ENCODE measurements at regions not wholly inside any gene's neighbourhood (a gene's known extent, or its start where the extent isn't known, plus 50 kb on each side); places are given as distances from the start of the nearest gene placed in this dataset.

DNA sequence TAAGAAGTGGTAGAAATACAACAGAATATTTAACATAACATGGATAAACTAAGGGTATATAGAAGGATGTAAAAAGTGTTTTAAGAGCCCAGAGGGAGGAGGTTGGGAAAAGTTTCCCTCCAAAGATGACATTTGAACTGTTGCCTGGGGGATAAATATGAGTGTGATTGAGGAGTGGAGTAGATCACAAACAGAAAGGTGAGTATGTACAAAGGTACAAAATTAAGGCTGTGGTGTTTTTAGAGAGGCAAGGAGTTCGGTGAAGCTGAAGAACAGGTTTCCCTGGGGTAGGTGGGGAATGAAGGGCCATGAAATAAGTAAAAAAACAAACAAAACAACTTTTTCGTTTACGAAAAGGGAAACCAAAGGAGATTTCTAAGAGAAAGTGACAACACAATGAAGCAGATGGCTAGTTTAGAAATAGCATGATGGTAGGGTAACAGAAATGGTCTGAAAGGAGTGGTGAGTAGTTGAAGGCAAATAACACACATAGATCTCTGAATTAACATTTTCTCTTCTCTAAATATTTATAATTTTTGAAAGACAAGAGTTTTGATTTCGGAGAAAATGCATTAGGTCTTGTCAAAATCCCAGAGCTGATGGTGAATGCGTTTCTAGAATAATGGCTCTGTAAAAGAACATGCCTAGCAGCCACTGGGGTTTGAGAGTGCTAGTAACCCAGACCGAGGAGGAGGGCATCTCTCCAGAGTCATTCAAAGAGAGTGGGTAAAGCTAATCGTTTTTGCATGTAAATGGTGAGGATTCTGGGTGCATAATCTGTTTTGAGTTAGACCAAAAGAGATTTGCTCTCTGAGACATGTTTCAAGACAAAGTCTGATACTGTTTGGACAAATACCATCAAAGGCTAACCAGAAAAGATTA lies 240.4 kb upstream of the DCN start:
- DNase-seq, result no peak

- DNase-seq, result no peak
Measured at GRCh38 chr12:91422127-91422526, 239.5 kb upstream of the DCN start.

DNA sequence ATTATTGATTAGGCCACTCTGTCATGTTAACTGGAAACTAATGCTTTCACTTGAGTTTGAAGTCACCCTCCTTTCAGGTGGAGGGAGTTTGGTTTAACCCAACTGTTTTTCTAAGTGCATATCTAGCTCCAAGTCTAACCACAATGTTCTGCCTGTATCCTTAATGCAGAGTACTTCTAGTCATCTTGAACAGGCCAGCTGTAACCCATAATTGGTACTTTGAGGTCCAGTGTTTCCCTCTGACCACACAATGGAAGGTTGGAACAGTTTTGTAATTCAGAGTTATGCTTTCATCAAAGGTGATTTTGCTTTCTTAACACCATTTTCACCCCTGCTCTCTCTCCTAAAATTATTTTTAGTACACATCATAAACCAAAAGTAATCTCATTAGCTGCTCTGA lies 237.2 kb upstream of the DCN start:
- DNase-seq, result no peak

DNA sequence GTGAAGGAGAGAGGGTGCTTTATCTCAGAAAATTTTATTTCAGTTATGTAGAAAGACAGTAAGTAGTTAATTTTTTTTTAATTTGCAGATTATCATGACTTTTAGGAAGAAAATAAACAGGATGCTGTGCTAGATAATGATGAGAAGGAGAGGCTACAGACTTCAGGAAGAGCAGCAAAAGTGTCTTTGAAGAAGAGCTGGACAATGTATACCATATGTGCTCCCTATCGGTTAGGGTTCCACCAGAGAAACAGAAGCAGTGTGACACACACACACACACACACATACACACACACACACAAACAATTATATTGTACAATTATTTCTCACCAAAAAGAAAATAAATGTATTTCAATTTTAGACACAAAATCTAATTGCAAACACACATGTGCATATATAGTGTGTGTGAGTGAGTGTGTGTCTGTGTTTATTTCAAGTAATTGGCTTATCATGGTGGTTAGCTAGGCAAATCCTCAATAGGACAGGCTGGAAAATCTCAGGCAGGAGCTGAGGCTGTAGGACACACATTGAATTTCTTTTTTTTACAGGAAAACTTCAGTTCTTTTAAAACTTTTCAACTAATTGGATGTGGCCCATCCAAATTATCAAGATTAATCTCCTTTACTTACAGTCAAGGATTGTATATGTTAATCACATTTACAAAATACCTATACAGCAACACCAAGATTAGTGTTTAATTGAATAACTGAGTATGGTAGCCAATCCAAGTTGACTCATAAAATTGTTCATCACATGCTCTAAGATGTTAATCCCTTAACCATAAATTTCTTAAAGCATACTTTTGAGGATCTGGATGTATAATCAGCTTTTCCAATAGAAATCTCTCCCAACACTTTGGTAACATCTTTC lies 235.8 kb upstream of the DCN start:
- DNase-seq, result no peak

DNA sequence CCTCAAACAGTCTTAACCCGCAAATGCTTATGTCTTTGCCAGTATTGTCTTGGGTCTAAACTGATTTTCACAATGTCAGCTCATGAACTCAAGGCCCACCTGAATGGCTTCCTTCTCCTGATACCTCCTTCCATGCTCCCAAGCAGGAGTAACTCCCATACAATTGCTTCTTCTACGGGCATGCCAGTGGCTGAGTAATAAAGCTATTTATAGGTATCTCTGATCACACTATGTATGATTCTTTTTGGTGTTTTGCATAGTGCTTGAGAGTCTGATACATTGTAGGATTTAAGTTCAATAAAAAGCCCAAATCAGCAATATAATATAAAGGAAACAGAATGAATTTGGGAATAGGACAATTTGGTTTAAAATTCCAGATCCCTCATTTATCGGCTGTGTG lies 235.0 kb upstream of the DCN start:
- DNase-seq, result no peak

GRCh38 chr12:91414636-91415035 lies 232.0 kb upstream of the DCN start:
- DNase-seq, result no peak

DNA sequence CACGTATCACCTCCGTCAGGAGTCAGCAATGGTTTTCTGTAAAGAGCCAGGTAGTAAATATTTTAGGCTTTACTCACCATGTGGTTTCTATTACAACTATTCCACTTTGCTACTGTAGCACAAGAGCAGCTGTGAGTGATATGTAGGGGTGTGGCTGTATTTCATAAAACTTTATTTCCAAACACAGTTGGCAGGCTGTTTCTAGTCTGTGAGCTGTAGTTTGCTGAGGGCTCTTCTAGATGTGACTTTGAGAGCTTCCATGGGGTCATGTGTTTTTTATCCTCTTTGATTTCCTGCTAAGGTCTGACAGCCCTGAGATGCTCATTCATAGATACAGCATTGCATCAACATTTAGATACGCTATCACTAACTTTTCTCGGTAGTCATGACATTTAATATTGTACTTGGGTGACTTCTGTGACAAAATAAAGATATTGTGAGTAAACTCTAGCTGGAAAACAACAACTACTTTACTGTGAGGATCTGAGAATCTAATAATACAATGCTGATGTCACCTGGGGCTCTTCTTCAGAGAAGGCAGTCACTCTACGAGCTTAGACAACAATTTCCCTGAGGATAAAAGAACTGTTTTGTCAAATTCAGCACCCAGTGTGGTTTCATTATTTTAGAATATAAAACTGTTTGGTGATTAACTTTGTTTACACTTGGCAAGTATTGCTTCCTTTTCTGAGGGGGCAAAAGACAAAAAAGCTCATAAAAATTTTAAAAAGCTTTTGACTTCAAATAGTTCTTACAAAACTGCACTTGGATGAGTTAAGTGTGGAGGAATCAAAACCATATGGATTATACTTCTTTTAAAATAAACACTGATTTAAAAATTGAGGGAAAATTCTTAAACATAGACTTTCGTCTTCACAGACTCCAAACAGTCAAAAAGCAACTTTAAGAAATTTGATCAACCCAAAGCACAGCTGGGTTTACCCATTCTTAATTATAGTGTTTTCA lies 231.2 kb upstream of the DCN start:
- DNase-seq, result no peak

DNA sequence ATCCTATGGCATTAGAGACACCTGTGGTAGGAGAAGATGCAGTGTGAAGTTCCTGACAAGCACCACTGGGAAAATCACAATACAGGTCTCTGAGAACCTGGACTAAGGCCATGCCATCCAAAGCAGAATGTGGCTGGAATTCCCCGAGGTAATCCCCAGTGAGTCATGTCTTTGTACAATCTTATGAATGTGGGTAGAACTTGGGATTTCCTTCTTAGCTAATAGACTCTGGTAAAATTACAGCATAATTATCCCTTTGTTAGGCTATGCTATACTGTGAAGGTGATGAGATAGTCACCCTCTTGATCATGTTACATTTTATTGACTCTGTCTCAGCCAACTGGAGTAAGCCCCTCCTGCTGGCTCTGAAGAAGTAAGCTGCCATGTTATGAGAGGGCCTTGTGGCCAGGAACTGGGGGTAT lies 224.3 kb upstream of the DCN start:
- DNase-seq, result no peak

- no peak for DNase-seq
Measured at GRCh38 chr12:91404441-91404840, 221.8 kb upstream of the DCN start.

DNA sequence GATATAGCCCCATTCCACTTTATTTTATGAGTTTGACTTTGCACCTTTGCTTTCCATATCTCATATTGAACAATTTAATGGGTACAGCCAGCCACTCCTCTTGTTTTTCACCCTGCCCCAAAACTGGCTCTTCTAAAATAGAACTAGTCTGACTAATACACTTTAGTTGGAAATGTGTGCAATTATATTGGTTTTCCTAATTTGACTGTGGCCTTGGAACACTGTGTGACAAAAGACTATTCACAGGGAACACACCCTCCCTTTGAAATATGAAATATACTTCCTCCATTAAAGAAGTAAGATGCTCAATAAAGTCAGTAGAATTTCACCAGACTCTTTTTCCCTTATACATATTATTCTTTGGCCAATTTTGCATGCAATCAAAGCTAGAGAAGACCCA lies 218.6 kb upstream of the DCN start:
- DNase-seq, result no peak

GRCh38 chr12:91400271-91400670 lies 217.7 kb upstream of the DCN start:
- DNase-seq, result no peak

DNA sequence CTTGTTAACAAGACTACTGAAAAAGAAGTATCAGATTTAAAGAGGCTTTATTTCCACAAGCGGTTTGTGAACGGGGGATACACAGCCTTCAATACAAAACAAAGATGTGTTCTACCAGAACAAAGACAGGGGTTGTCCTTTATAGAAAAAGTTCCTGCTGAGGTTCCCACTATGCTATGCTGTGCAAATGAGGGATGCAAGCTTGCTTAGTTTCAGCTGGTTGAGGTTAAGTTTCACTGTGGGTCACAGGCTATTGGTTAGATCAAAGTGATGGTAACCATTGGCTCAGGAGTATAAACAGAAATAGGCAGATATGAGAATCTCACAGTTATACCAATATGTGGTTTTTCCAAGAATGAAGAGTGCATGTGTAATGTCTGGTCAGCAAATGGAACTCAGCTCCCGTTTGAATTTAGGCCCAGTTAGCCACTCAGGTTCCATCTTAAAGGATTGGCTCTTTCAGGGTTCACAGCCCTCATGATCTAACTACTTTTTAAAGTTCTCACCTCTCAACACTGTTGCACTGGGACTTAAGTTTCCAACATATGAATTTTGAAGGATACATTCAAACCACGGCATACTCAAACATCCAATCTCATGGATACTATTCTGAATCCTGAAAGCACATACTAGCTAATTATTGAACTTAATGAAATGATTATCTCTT lies 215.4 kb upstream of the DCN start:
- no peak for DNase-seq

- no peak for DNase-seq
Measured at GRCh38 chr12:91396293-91396692, 213.7 kb upstream of the DCN start.

DNA sequence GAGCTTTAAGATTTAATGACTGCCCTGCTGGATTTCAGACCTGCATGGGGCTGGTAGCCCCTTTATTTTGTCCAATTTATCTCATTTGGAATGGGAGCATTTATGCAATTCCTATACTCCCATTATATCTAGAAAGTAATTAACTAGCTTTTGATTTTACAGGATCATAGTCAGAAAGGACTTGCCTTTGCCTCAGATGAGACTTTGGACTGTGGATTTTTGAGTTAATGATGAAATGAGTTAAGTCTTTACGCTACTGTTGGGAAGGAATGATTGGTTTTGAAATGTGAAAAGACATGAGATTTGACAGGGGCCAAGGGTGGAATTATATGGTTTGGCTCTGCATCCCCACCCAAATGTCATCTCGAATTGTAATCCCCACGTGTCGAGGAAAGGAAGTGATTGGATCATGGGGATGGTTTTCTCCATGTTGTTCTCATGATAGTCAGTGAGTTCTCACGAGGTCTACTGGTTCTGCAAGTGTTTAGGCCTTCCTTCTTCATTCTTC lies 213.1 kb upstream of the DCN start:
- DNase-seq, result no peak

- DNase-seq, result no peak
Measured at GRCh38 chr12:91394903-91395302, 212.3 kb upstream of the DCN start.

GRCh38 chr12:91388573-91388972 lies 206.0 kb upstream of the DCN start:
- no peak for DNase-seq

DNA sequence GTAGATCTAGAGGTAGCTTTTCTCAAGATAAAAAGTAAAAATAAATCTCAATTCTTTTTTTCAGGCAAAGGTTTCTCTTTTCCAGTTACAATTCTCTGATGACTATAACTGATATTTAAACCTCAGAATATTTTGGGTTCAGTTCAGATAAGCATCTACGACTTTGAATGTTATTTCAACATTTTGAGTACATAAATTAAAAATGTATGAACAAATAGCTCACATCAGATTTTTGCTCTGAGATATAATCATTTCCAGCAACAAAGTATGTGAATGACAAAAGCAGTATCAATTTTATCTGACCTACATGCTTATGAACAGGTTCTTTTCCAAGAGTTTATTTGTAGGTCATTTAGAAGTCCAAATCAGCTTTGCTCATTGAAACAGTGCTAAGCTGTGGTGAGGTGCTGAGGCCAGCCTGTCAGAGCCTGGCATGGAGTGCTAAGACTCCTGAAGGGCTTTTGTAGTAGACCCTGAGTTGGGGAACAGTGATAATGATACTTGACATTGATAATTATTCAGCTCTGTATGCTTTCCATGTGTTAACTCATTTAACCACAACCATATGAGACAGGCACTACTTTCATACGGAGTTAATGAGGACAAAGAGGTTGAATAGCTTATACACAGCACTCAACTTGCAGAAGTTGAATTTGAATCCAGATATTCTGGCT lies 205.0 kb upstream of the DCN start:
- no peak for DNase-seq

DNA sequence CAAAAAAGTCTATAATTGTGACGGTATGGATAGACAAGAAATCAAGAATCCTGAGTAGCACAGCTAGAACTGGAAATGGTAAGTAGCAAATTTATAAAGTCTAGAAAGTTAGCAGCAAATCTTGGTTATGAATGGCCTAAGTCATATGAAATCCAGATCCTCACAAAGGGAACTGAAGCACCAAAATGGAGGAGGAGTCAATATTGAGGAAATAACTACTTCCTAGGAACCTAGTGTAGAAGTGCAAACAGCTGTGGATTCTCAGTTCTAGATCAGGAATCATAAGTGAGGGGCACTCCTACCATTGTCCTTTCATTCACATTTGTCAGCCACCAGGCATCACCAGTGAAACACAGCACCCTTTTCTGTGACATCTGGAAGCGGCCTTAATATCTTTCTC lies 202.2 kb upstream of the DCN start:
- no peak for DNase-seq

- DNase-seq, result no peak
Measured at GRCh38 chr12:91384366-91384765, 201.7 kb upstream of the DCN start.

DNA sequence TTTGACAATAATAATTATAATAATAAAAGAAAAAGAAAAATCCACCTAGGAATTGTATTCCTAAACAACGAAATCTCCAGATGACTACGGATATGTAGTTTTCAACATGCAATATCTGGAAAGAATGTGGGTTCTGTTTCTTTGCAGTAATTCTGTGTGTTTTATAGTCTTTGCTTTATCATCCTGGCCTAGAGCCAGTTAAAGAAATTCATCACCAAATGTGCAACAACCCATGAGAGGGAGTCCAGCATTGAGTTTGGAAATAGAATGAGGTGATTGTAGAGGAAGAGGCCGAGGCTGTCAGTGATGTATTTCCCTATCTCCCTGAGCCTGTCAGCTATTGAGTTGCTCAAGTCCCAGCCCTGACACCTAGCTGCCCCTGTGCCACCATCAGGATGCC lies 200.5 kb upstream of the DCN start:
- DNase-seq, result no peak

DNA sequence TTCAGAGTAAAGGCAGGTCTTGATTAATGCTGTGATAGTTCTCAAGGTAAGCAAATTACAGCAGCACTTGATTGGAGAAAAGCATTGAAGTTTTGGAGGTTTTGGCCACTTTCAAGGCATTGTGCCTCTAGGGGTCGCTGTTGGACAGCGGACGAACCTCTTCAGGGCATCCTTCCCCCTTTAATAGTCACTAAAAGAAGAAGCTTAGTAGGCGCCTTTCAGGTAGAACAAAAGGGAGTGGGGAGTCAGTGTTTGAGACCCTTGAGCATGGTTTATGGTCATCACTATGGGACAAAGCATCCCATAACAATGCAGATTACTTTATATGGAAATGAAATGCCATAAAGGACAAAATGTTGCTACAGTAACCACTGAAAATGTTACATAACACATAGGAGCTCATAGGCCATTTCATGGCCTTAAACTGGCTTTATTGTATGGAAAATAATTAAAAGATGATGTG lies 199.5 kb upstream of the DCN start:
- DNase-seq, result peak; percentile 87
